HG03103 (cell line): ENCODE measurements at regions not wholly inside any gene's neighbourhood (a gene's known extent, or its start where the extent isn't known, plus 50 kb on each side); places are given as distances from the start of the nearest gene placed in this dataset.
"Not testable (repeated sequence)": the region's sequence is repeated elsewhere in the genome, so short reads cannot be mapped to it uniquely, and the experiment has no call there.

Experiments
- ATAC-seq: cut with Tn5 transposase; IDR thresholded peaks from one replicate; pipeline ENCODE4 v1.9.1; 2021; ENCODE audit warnings: low read depth; ENCODE audit not compliant: unreplicated experiment

- ATAC-seq = not testable (repeated sequence)
These were observed 422.3 kb downstream of the CCDC85A start for GRCh38 chr2:56606086-56606485.

- no peak for ATAC-seq
These were observed 429.5 kb downstream of the CCDC85A start for GRCh38 chr2:56613254-56613653.

GRCh38 chr2:56613920-56614319 is 430.1 kb downstream of the CCDC85A start:
- no peak for ATAC-seq

GRCh38 chr2:56615760-56616159 is 432.0 kb downstream of the CCDC85A start:
- no peak for ATAC-seq

- ATAC-seq = no peak
These were observed 440.4 kb downstream of the CCDC85A start for GRCh38 chr2:56624181-56624580.

- ATAC-seq = no peak
These were observed 443.1 kb downstream of the CCDC85A start for GRCh38 chr2:56626927-56627326.

- ATAC-seq = no peak
These were observed 446.5 kb downstream of the CCDC85A start for GRCh38 chr2:56630286-56630685.

GRCh38 chr2:56647997-56648396 is 464.2 kb downstream of the CCDC85A start:
- no peak for ATAC-seq

- ATAC-seq = no peak
These were observed 465.0 kb downstream of the CCDC85A start for GRCh38 chr2:56648802-56649201.

GRCh38 chr2:56654936-56655335 is 471.1 kb downstream of the CCDC85A start:
- ATAC-seq = no peak

GRCh38 chr2:56656826-56657225 is 473.0 kb downstream of the CCDC85A start:
- no peak for ATAC-seq

GRCh38 chr2:56666777-56667176 is 483.0 kb downstream of the CCDC85A start:
- ATAC-seq = no peak

GRCh38 chr2:56671973-56672569 is 488.3 kb downstream of the CCDC85A start:
- no peak for ATAC-seq

GRCh38 chr2:56674084-56674483 is 490.3 kb downstream of the CCDC85A start:
- no peak for ATAC-seq

GRCh38 chr2:56676966-56677365 is 493.2 kb downstream of the CCDC85A start:
- ATAC-seq = no peak

- no peak for ATAC-seq
These were observed 497.3 kb downstream of the CCDC85A start for GRCh38 chr2:56680971-56681631.

GRCh38 chr2:56681659-56682396 is 498.0 kb downstream of the CCDC85A start:
- ATAC-seq = no peak

- no peak for ATAC-seq
These were observed 498.6 kb downstream of the CCDC85A start for GRCh38 chr2:56682397-56682760.

GRCh38 chr2:56684327-56684726 is 500.5 kb downstream of the CCDC85A start:
- ATAC-seq = no peak

GRCh38 chr2:56685205-56685604 is 501.4 kb downstream of the CCDC85A start:
- ATAC-seq = no peak

- ATAC-seq = no peak
These were observed 503.4 kb downstream of the CCDC85A start for GRCh38 chr2:56687169-56687568.

GRCh38 chr2:56688661-56689060 is 504.9 kb downstream of the CCDC85A start:
- no peak for ATAC-seq
